Colonic mucosa (tissue), 4 donors: ENCODE measurements at regions not wholly inside any gene's neighbourhood (a gene's known extent, or its start where the extent isn't known, plus 50 kb on each side); places are given as distances from the start of the nearest gene placed in this dataset.
"Not testable (repeated sequence)": the region's sequence is repeated elsewhere in the genome, so short reads cannot be mapped to it uniquely, and the experiment has no call there.

Experiments
- DNase-seq: peaks from one replicate; pipeline ENCODE4 v3.0.0-alpha.2; 2020
- H3K27ac ChIP-seq: fragments of 200-600 bp; one replicate; pipeline ENCODE4 v1.8.0; 2021
- H3K27me3 ChIP-seq: fragments of 200-600 bp; one replicate; pipeline ENCODE4 v1.8.0; 2021
- H3K36me3 ChIP-seq: fragments of 200-600 bp; one replicate; pipeline ENCODE4 v1.8.0; 2021
- H3K4me1 ChIP-seq: fragments of 200-600 bp; one replicate; pipeline ENCODE4 v1.8.0; 2021; ENCODE audit warnings: mild to moderate bottlenecking
- H3K4me3 ChIP-seq: fragments of 200-600 bp; one replicate; pipeline ENCODE4 v1.8.0; 2021
- H3K9ac ChIP-seq, 2 donors: one replicate each; pipeline ENCODE4 v1.7.0; 2013; ENCODE audit warnings: control low read depth in 2 of 2, low read depth in 2 of 2, low read length in 2 of 2
- H3K9me3 ChIP-seq: fragments of 200-600 bp; one replicate; pipeline ENCODE4 v1.8.0; 2021
- CTCF ChIP-seq: fragments of 200-600 bp; IDR thresholded peaks from one replicate; pipeline ENCODE4 v1.8.0; 2022; ENCODE audit warnings: antibody characterized with exemption, mild to moderate bottlenecking
- intact Hi-C: fragments of 100-400 bp; cut with DNase I; formaldehyde crosslinking; loops from one replicate; pipeline ENCODE4 v1.14.1; 2022
- donor health status: healthy.
- donor health status: DM: no; HTN: no; CAD: no.
- donor health status: DM: no; HTN: no; CAD: no.

GRCh38 chr6:835476-836160, 142.7 kb upstream of the EXOC2 start:
- Histone ChIP-seq H3K4me1 (no peaks in the 10 kb centered on the region), H3K27me3 (no peaks in the 10 kb centered on the region), H3K27ac (no peak overlapping the region), H3K4me3 (no peak overlapping the region), H3K9me3 (no peaks in the 10 kb centered on the region), H3K36me3 (no peaks in the 10 kb centered on the region), H3K9ac (no peak overlapping the region)
- no peak for DNase-seq
- intact Hi-C loops, result no loop called here
- no peak for TF ChIP-seq CTCF

GRCh38 chr6:834866-835265, 141.9 kb upstream of the EXOC2 start:
- Histone ChIP-seq H3K27ac (no peak overlapping the region), H3K4me1 (no peaks in the 10 kb centered on the region)
- intact Hi-C loops, result no loop called here

GRCh38 chr6:834190-834589, 141.3 kb upstream of the EXOC2 start:
- no peak for TF ChIP-seq CTCF
- no peaks in the 10 kb centered on the region for H3K27me3 ChIP-seq
- H3K27ac ChIP-seq, result no peak overlapping the region
- no peaks in the 10 kb centered on the region for H3K9me3 ChIP-seq
- H3K4me1 ChIP-seq, result no peaks in the 10 kb centered on the region
- no peaks in the 10 kb centered on the region for H3K36me3 ChIP-seq
- intact Hi-C loops, result no loop called here
- DNase-seq, result no peak
- no peak overlapping the region for H3K4me3 ChIP-seq
- no peak overlapping the region for H3K9ac ChIP-seq

More at GRCh38 chr6:834866-835265, 141.9 kb upstream of the EXOC2 start:
- no peak for TF ChIP-seq CTCF
- no peak for DNase-seq
- no peaks in the 10 kb centered on the region for H3K9me3 ChIP-seq
- H3K9ac ChIP-seq, result no peak overlapping the region
- no peaks in the 10 kb centered on the region for H3K36me3 ChIP-seq
- H3K27me3 ChIP-seq, result no peaks in the 10 kb centered on the region
- no peak overlapping the region for H3K4me3 ChIP-seq

GRCh38 chr6:832804-833203, 139.9 kb upstream of the EXOC2 start:
- H3K9me3 ChIP-seq, H3K27me3 ChIP-seq, H3K9ac ChIP-seq, H3K4me1 ChIP-seq, H3K36me3 ChIP-seq, H3K27ac ChIP-seq, H3K4me3 ChIP-seq, DNase-seq, intact Hi-C loops: not testable (repeated sequence)

GRCh38 chr6:830667-831327, 137.9 kb upstream of the EXOC2 start:
- Histone ChIP-seq H3K4me1 (no peaks in the 10 kb centered on the region), H3K9me3 (no peaks in the 10 kb centered on the region), H3K36me3 (no peaks in the 10 kb centered on the region), H3K27ac (no peak overlapping the region), H3K4me3 (no peak overlapping the region), H3K27me3 (no peaks in the 10 kb centered on the region), H3K9ac (no peak overlapping the region)
- intact Hi-C loops, result no loop called here
- DNase-seq, result no peak
- no peak for TF ChIP-seq CTCF

- DNase-seq, result no peak
- no peak overlapping the region for H3K4me3 ChIP-seq
- no peaks in the 10 kb centered on the region for H3K9me3 ChIP-seq
- no peak for TF ChIP-seq CTCF
- no peak overlapping the region for H3K27ac ChIP-seq
- intact Hi-C loops, result no loop called here
- no peak overlapping the region for H3K9ac ChIP-seq
- no peaks in the 10 kb centered on the region for H3K27me3 ChIP-seq
- no peaks in the 10 kb centered on the region for H3K4me1 ChIP-seq
- H3K36me3 ChIP-seq, result no peaks in the 10 kb centered on the region
These were observed 136.7 kb upstream of the EXOC2 start for GRCh38 chr6:829656-830055.
